IPS-18a (cell line): ENCODE measurements at regions not wholly inside any gene's neighbourhood (a gene's known extent, or its start where the extent isn't known, plus 50 kb on each side); places are given as distances from the start of the nearest gene placed in this dataset.

Experiments
- H3K27ac ChIP-seq: one replicate; pipeline ENCODE4 v1.5.1; 2013; ENCODE audit warnings: low read length
- H3K27me3 ChIP-seq: one replicate; pipeline ENCODE4 v1.6.1; 2013; ENCODE audit warnings: mild to moderate bottlenecking, low read length; ENCODE audit not compliant: control insufficient read depth, insufficient read depth
- H3K36me3 ChIP-seq: one replicate; pipeline ENCODE4 v1.6.1; 2013; ENCODE audit warnings: low read depth, low read length; ENCODE audit not compliant: control insufficient read depth
- H3K4me1 ChIP-seq: one replicate; pipeline ENCODE4 v1.6.1; 2013; ENCODE audit warnings: low read depth, low read length; ENCODE audit not compliant: control insufficient read depth
- H3K4me3 ChIP-seq: one replicate; pipeline ENCODE4 v1.5.1; 2013; ENCODE audit warnings: low read length
- H3K9ac ChIP-seq: one replicate; pipeline ENCODE4 v1.6.1; 2013; ENCODE audit warnings: mild to moderate bottlenecking, low read length, moderate library complexity
- H3K9me3 ChIP-seq: one replicate; pipeline ENCODE4 v1.6.1; 2013; ENCODE audit warnings: low read depth, low read length; ENCODE audit not compliant: control insufficient read depth

DNA sequence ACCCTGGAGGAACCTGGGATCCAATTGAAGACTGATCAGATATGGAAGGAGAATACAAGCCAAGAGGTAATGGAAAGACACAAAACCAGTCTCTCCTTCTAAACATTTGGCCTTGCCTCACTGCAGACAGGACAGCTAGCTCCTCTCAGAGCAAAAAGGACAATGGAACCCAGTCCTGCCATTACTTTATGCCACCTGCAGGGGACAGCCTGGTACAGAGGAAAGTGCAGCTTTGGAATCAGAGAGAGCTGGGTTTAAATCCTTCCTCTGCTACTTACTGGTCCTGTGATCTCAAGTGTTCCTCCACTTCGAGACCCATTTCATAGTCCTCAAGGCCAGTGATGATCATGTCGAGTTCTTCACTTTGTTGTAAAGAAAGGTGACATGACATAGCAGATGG, 159.4 kb upstream of the SMAD3 start:
- Histone ChIP-seq H3K9me3 (no peaks in the 10 kb centered on the region), H3K36me3 (no peaks in the 10 kb centered on the region), H3K4me3 (no peak overlapping the region), H3K9ac (no peak overlapping the region), H3K27ac (no peak overlapping the region), H3K4me1 (no peaks in the 10 kb centered on the region), H3K27me3 (no peaks in the 10 kb centered on the region)

DNA sequence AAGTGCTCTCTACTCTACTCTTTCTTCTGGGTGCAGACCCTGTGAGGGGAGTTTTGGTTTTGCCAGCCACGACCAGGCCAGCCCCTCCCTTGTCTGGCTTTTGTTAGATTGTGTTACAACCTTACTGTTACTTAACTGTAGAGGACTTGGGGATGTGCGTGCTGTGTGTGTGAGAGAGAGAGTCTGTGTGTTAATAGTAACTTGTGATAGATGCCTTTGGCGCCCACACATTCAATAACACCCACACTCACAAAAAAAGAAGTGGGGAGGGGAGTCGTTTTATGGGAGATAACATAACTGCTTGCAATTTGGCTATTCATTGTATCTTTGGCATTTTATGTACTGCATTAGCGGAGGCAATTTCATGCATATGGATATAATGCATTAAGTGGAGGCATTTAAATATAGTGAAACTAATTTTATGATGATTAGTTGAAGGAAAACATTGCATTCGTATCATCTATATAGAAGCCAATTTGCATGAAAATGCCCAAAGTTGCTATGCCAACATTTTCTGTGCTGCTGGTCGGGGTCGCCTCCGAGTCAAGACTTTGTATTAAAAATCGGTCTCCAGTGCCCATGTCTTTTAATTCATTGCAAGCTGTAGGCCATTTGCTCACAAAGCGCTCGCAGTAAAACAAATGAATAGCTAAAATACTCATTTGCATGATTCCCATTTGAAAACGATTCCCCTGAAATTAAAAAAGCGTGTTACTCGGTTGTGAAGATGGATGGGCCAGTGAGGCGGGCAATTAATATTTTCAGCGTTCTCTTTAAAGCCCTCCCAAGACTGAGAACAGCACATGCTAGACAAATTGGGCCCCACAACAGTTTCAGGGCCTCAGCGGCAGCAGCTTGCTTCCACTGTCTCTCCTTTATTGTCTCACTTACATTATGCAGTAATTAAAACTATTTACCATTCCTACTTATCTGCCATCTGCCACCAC, 158.5 kb upstream of the SMAD3 start:
- no peaks in the 10 kb centered on the region for H3K27me3 ChIP-seq
- no peaks in the 10 kb centered on the region for H3K4me1 ChIP-seq
- H3K36me3 ChIP-seq: no peaks in the 10 kb centered on the region
- no peaks in the 10 kb centered on the region for H3K9me3 ChIP-seq
- no peak overlapping the region for H3K4me3 ChIP-seq
- H3K27ac ChIP-seq: no peak overlapping the region
- no peak overlapping the region for H3K9ac ChIP-seq

DNA sequence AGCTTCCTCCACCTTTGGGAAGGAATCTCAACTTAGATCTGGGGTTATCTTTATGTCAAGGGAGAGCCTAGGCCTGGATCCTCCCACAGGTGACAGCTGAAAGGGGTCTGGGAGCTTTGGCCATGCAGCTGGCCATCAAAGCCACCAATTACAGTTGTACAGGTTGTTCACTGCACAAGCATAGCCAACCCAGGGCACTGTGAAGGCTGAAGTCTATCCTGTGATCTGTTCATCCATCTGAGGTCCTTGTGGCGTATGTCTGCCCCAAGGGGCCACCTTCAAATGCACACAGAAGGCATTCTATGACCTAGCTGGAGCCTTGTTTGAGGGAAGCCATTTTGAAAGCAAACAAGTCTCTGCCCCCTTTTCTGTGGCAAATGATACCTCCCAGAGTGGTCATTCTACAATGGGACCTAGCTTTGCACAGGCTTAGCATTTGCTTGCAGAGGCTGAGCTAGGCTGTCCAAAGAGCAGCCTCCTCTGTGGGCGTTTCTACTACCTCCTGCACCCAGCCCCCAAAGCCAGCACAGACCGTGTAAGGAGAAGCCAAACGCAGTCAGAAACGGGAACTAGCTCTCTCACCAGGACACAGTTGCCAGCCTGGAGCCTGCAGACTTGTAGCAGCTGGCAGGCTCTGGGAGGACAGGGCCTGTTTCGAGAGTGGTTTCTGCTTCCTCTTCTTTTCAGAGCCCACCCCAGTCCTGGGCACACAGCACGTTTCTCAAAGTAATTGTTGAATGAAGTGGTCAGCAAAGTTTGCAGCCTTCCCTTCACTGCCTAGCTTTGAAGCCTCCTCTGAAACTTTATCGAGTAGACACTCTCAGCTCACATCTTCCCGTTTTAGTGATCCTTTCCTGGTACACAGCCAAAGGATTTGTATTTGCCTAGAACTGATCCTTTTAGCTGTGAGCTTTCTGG, 157.3 kb upstream of the SMAD3 start:
- H3K4me1 ChIP-seq: no peaks in the 10 kb centered on the region
- H3K9ac ChIP-seq: no peak overlapping the region
- no peak overlapping the region for H3K4me3 ChIP-seq
- H3K27me3 ChIP-seq: no peaks in the 10 kb centered on the region
- H3K27ac ChIP-seq: no peak overlapping the region
- H3K36me3 ChIP-seq: no peaks in the 10 kb centered on the region
- H3K9me3 ChIP-seq: no peaks in the 10 kb centered on the region

DNA sequence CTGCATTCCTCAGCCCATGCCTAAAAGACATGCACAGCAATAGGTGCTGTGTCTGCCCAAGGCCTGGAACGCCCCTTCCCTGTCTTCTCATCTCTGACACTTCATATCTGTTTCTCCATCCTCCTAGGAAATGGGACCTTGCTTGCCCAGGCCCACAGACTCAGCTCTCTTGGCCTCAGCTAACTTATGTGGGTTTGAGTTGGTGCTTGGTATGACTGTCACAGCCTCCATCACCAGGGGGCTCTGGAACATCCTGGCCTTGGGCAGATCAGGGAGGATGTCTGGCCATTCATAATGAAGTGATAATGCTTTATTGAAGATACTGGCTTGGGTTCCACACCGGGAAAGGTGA, 156.7 kb upstream of the SMAD3 start:
- Histone ChIP-seq H3K9ac (no peak overlapping the region), H3K9me3 (no peaks in the 10 kb centered on the region), H3K4me3 (no peak overlapping the region), H3K36me3 (no peaks in the 10 kb centered on the region), H3K4me1 (no peaks in the 10 kb centered on the region), H3K27me3 (no peaks in the 10 kb centered on the region), H3K27ac (no peak overlapping the region)

DNA sequence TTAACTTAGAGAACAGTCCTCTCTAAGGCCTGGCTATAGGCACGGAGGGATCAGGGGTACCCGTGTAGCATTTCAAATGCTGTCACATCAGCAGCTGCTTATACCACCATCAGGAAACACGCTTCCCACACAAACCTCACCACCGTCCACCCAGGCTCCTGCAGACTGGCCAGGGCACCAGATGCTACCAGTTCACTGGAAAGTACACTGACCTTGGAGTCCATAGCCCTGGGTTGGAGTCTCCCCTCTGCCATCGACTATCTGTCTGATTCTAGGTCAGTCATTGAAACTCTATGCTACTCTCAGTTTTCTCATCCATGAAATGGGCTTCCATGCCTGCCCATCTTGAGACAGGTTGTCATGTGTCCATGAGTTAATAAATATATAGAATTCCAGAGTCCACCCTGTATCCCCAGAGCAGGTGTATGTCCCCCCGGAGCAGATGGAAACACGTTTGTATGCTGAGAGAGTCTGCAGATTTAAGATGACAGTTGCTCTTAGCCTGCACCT, 156.0 kb upstream of the SMAD3 start:
- H3K36me3 ChIP-seq: no peaks in the 10 kb centered on the region
- H3K9me3 ChIP-seq: no peaks in the 10 kb centered on the region
- H3K4me3 ChIP-seq: no peak overlapping the region
- no peaks in the 10 kb centered on the region for H3K27me3 ChIP-seq
- H3K4me1 ChIP-seq: no peaks in the 10 kb centered on the region
- H3K27ac ChIP-seq: no peak overlapping the region
- no peak overlapping the region for H3K9ac ChIP-seq

DNA sequence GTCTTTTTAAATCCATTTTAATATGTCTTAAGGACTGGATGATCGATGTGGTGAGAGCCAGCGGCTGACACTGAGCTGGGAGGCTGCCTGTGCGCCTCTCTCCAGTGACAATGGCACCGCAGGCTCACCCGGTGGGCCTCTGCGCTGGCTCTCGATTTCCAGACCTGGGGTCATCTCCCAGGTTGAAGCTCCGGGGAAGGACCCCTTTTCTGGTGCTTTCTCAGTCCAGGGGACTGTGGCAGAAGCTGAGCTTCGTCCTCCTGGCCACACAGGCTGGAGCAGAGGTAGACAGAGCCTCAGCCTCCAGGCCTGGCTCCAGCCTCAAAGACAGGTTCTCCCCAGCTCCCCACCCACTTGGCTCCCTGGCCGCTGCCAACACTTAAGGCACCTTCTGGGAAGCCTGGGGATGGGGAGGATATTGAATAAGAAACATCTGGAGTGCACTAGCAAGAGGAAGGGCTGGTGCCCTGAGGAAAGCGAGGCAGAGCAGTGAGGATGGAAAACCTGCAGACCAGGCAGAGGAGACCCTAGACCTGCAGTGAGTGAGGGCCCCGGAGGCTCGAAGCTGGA, 154.2 kb upstream of the SMAD3 start:
- H3K27me3 ChIP-seq: no peaks in the 10 kb centered on the region
- H3K9me3 ChIP-seq: no peaks in the 10 kb centered on the region
- no peak overlapping the region for H3K4me3 ChIP-seq
- H3K27ac ChIP-seq: no peak overlapping the region
- H3K36me3 ChIP-seq: no peaks in the 10 kb centered on the region
- no peak overlapping the region for H3K9ac ChIP-seq
- no peaks in the 10 kb centered on the region for H3K4me1 ChIP-seq

DNA sequence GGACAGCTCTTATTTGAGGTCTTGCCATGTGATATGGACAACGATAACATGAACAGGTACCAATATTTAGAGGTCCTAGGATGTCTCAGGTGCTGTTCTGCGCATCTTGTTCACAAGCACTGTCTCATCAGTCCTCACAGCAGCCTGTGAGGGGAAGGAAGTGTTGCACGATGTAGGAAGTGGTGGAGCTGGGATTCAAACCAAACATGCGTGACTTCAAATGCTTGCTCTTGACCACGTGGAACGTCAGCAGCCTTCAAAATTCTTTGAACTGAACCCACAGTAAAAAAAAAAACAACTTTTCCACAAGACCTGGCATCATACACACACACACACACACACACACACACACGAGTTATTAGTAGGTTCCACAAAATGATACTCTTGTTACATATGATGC, 153.4 kb upstream of the SMAD3 start:
- Histone ChIP-seq H3K27ac (no peak overlapping the region), H3K4me1 (no peaks in the 10 kb centered on the region), H3K9ac (no peak overlapping the region), H3K4me3 (no peak overlapping the region), H3K36me3 (no peaks in the 10 kb centered on the region), H3K9me3 (no peaks in the 10 kb centered on the region), H3K27me3 (no peaks in the 10 kb centered on the region)

DNA sequence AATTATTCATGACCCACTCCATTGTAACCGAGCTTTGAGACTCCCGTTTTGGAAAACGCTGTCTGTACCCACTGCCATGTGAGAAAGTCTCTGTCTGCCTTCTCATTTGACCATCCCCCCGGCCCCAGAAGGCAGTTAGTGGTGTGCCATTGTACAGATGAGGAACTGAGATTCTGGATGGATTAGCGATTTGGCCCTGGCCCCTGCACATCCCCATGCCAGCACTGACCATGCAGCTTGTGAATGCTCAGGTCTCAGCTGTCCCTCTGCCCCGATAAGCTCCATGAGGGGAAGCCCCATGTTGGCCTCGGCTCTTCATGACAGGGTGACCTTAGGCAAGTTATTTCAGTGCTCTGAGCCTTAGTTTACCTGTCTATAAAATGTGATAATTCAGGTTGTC, 153.0 kb upstream of the SMAD3 start:
- Histone ChIP-seq H3K27ac (no peak overlapping the region), H3K9ac (no peak overlapping the region), H3K4me3 (no peak overlapping the region), H3K27me3 (no peaks in the 10 kb centered on the region), H3K4me1 (no peaks in the 10 kb centered on the region), H3K36me3 (no peaks in the 10 kb centered on the region), H3K9me3 (no peaks in the 10 kb centered on the region)

DNA sequence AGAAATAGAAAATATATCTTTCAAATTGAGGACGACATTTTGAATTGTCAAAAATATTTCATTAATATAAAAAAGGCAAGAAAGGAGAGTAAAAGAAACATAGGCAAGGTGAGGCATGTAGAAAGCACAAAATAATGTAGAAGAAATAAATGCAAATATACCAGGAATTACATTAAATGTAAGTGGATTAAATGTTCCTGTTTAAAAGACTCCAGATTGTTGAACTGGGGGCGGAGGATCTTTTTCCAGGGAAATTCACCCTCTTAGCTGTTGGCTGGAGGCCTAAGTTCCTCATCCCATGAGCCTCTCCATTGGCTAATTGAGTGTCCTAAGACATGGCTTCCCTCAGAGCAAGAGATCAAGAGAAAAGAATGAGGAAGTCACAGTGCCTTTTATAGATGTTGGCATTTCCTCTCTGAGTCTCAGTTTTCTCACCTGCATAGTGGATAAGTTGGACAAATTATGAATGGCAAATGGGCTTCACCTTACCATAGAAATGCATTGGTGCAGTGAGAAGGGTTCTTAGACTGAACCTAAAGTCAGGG, 147.4 kb upstream of the SMAD3 start:
- Histone ChIP-seq H3K36me3 (no peaks in the 10 kb centered on the region), H3K9me3 (no peaks in the 10 kb centered on the region), H3K4me1 (no peaks in the 10 kb centered on the region), H3K9ac (no peak overlapping the region), H3K4me3 (no peak overlapping the region), H3K27ac (no peak overlapping the region), H3K27me3 (no peaks in the 10 kb centered on the region)

DNA sequence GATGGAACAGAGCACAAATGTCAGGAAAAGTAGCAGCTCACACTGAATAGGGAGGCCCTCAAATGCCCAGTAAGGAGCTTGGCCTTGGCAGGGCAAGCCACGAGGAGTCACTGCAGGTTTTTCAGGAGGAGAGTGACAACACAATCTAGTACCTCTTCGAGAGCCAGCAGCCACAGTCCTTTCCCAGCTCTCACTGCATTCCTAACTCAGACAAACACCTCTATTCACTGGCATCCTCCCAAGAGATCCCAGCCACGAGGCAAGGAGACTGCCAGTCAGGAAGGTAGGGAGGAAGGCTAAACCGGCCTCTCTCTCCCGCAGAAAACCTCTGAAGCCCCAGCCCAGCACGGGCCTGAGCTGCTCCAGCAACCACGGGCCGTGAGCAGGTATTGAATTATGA, 146.0 kb upstream of the SMAD3 start:
- H3K9me3 ChIP-seq: no peaks in the 10 kb centered on the region
- H3K27me3 ChIP-seq: no peaks in the 10 kb centered on the region
- no peaks in the 10 kb centered on the region for H3K4me1 ChIP-seq
- H3K4me3 ChIP-seq: no peak overlapping the region
- no peaks in the 10 kb centered on the region for H3K36me3 ChIP-seq
- no peak overlapping the region for H3K27ac ChIP-seq
- no peak overlapping the region for H3K9ac ChIP-seq

DNA sequence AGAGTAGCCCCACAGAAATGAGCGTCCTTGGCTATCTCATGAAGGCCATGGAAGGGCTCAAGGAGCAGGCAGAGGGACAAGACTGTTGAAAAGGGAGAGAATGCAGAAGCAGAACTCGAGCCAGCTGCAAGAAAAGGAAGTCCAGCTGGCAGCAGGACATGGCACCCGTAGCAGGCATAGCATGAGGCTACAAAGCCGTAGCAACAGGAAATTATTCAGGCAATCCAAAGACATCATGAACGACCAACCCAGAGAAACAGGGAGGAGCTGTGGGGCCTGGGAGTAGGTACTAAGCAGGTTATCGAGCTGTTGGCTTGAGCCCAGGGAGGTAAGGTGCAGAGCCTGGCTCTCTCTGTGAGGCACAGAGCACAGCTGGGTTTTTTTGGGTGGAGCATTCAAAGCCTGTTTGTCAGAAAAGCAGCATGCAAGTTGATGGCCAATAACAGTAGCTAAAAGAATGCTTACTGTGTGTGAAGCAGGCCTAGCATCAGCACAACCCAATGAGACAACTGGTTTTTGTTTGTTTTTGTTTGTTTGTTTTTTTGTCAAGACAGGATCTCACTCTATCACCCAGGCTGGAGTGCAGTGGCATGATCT, 144.0 kb upstream of the SMAD3 start:
- Histone ChIP-seq H3K4me3 (no peak overlapping the region), H3K27ac (no peak overlapping the region), H3K27me3 (no peaks in the 10 kb centered on the region), H3K36me3 (no peaks in the 10 kb centered on the region), H3K4me1 (no peaks in the 10 kb centered on the region), H3K9ac (no peak overlapping the region), H3K9me3 (no peaks in the 10 kb centered on the region)
